Naive thymus-derived CD8-positive, alpha-beta T cell (primary cell): ENCODE measurements at regions not wholly inside any gene's neighbourhood (a gene's known extent, or its start where the extent isn't known, plus 50 kb on each side); places are given as distances from the start of the nearest gene placed in this dataset.

ENCODE experiments used
- ATAC-seq, 2 donors: fragments of 150-1000 bp; cut with Tn5 transposase in 1 of 2; sonication (Bioruptor Pico), chemical (Tn5 transposase) in 1 of 2; 1 replicate in 1 of 2; 2 replicates in 1 of 2; pipeline ENCODE4 v1.10.0; 2021; ENCODE audit warnings: mild to moderate bottlenecking in 2 of 2, moderate library complexity in 2 of 2
- POLR2A ChIA-PET: fragments of 350-600 bp; sonication (Branson Sonifier 250); formaldehyde crosslinking; loops from one replicate; lab custom pipeline; 2021; ENCODE audit warnings: antibody characterized with exemption; lab: Charles Lee
- DNase-seq, 10 donors: peaks; one replicate each; pipeline versions ENCODE4 v3.0.0 to v3.0.0-alpha.2; 2020 to 2022
- H3K27ac Mint-ChIP-seq, 10 donors: one replicate each; pipeline ENCODE4 v1.8.0; 2020 to 2022; ENCODE audit warnings: mild to moderate bottlenecking in 10 of 10, mixed read lengths in 10 of 10, moderate library complexity in 4 of 10, inconsistent platforms in 1 of 10
- H3K27me3 Mint-ChIP-seq, 5 donors: one replicate each; pipeline ENCODE4 v1.8.0; 2021 to 2022; ENCODE audit warnings: mixed read lengths in 5 of 5
- H3K36me3 Mint-ChIP-seq, 3 donors: one replicate each; pipeline ENCODE4 v1.8.0; 2020 to 2022; ENCODE audit warnings: mixed read lengths in 3 of 3, mild to moderate bottlenecking in 2 of 3, inconsistent platforms in 1 of 3
- H3K4me1 Mint-ChIP-seq, 4 donors: one replicate each; pipeline ENCODE4 v1.8.0; 2021 to 2022; ENCODE audit warnings: mixed read lengths in 4 of 4
- H3K4me3 Mint-ChIP-seq, 10 donors: one replicate each; pipeline ENCODE4 v1.8.0; 2020 to 2022; ENCODE audit warnings: mild to moderate bottlenecking in 10 of 10, mixed read lengths in 10 of 10, moderate library complexity in 6 of 10, inconsistent platforms in 1 of 10
- H3K9me3 Mint-ChIP-seq, 9 donors: one replicate each; pipeline ENCODE4 v1.8.0; 2020 to 2022; ENCODE audit warnings: mixed read lengths in 9 of 9, mild to moderate bottlenecking in 3 of 9, inconsistent platforms in 1 of 9, moderate library complexity in 1 of 9

GRCh38 chr7:36777855-36778254 is 53.6 kb upstream of the AOAH start:
- POLR2A ChIA-PET, result interaction anchor here (1.2 to 4.9 kb wide), 6 partner anchors 9 to 99 kb away, joined by 3 to 41 read pairs (median 4); partner anchors contain the start of gene AOAH
- peaks cover 55 to 92% (median 91%) of the 10 kb centered on the region in 4 donors for H3K4me1 Mint-ChIP-seq
- DNase-seq, result peak in 3 of 10 donors; percentile 37 to 42 (median 38)
- no peaks in the 10 kb centered on the region for H3K27me3 Mint-ChIP-seq
- H3K36me3 Mint-ChIP-seq, result peaks cover 0 to 13% (median 9%) of the 10 kb centered on the region in 3 donors
- H3K4me3 Mint-ChIP-seq, result peak overlapping the region; percentile 43 to 91 (median 60)
- peaks cover 0 to 19% (median 2%) of the 10 kb centered on the region in 9 donors for H3K9me3 Mint-ChIP-seq
- peak overlapping the region; percentile 71 to 99 (median 97) for H3K27ac Mint-ChIP-seq
- ATAC-seq, result no peak

- POLR2A ChIA-PET, result interaction anchor here (0.9 to 4.9 kb wide), 6 partner anchors 10 to 99 kb away, joined by 3 to 41 read pairs (median 4); partner anchors contain the start of gene AOAH
- H3K36me3 Mint-ChIP-seq, result peaks cover 0 to 13% (median 9%) of the 10 kb centered on the region in 3 donors
- ATAC-seq (peak; percentile 74 to 80), DNase-seq (peak; percentile 12 to 90 (median 70))
- H3K9me3 Mint-ChIP-seq, result peaks cover 0 to 19% (median 2%) of the 10 kb centered on the region in 9 donors
- peak overlapping the region; percentile 79 to 92 (median 84) for H3K4me3 Mint-ChIP-seq
- peaks cover 53 to 88% (median 86%) of the 10 kb centered on the region in 4 donors for H3K4me1 Mint-ChIP-seq
- no peaks in the 10 kb centered on the region for H3K27me3 Mint-ChIP-seq
- peak overlapping the region; percentile 71 to 99 (median 97) for H3K27ac Mint-ChIP-seq
Measured at GRCh38 chr7:36777062-36777461, 52.8 kb upstream of the AOAH start.

GRCh38 chr7:36775676-36776075 is 51.4 kb upstream of the AOAH start:
- no peak for ATAC-seq
- peaks cover 46 to 76% (median 73%) of the 10 kb centered on the region in 4 donors for H3K4me1 Mint-ChIP-seq
- H3K27me3 Mint-ChIP-seq, result no peaks in the 10 kb centered on the region
- POLR2A ChIA-PET, result interaction anchor here (4.2 to 4.9 kb wide), 2 partner anchors 11 to 51 kb away, joined by 31 to 41 read pairs; partner anchors contain the start of gene AOAH
- H3K4me3 Mint-ChIP-seq, result peak overlapping the region in 7 of 10 donors; percentile 14 to 82 (median 40)
- no peak for DNase-seq
- peak overlapping the region in 9 of 10 donors; percentile 71 to 99 (median 97) for H3K27ac Mint-ChIP-seq
- H3K36me3 Mint-ChIP-seq, result peaks cover 0 to 11% (median 5%) of the 10 kb centered on the region in 3 donors
- peaks cover 0 to 19% (median 0%) of the 10 kb centered on the region in 9 donors for H3K9me3 Mint-ChIP-seq

GRCh38 chr7:36775061-36775620 is 50.8 kb upstream of the AOAH start:
- POLR2A ChIA-PET, result interaction anchor here (4.2 to 4.9 kb wide), 2 partner anchors 12 to 50 kb away, joined by 31 to 41 read pairs; partner anchors contain the start of gene AOAH
- H3K36me3 Mint-ChIP-seq, result peaks cover 0 to 7% (median 5%) of the 10 kb centered on the region in 3 donors
- DNase-seq (no peak), ATAC-seq (peak in 1 of 2 donors; percentile 28)
- H3K27ac Mint-ChIP-seq, result peak overlapping the region; percentile 2 to 99 (median 96)
- H3K27me3 Mint-ChIP-seq, result no peaks in the 10 kb centered on the region
- peaks cover 41 to 70% (median 68%) of the 10 kb centered on the region in 4 donors for H3K4me1 Mint-ChIP-seq
- H3K9me3 Mint-ChIP-seq, result peaks cover 0 to 19% (median 0%) of the 10 kb centered on the region in 9 donors
- H3K4me3 Mint-ChIP-seq, result peak overlapping the region in 8 of 10 donors; percentile 28 to 58 (median 42)
